Spleen (tissue), 11 donors: ENCODE measurements at regions not wholly inside any gene's neighbourhood (a gene's known extent, or its start where the extent isn't known, plus 50 kb on each side); places are given as distances from the start of the nearest gene placed in this dataset.

Experiments used
- DNase-seq: peaks from one replicate; pipeline ENCODE4 v3.0.0-alpha.2; 2020
- H3K27ac ChIP-seq, 8 donors: fragments of 200-600 bp; sonication (generic) in 7 of 8; 1 replicate in 4 of 8; 2 replicates in 4 of 8; pipeline versions ENCODE4 v1.5.0 to v1.8.0; 2016 to 2021; ENCODE audit warnings: inconsistent platforms in 4 of 8, mild to moderate bottlenecking in 4 of 8, moderate library complexity in 1 of 8
- H3K27me3 ChIP-seq, 7 donors: fragments of 200-600 bp; sonication (generic) in 6 of 7; replicated peaks in 1 of 7; 1 replicate in 4 of 7; 2 replicates in 3 of 7; pipeline versions ENCODE4 v1.5.0 to v1.8.0; 2016 to 2021; ENCODE audit warnings: inconsistent platforms in 3 of 7, mild to moderate bottlenecking in 1 of 7
- H3K36me3 ChIP-seq, 6 donors: fragments of 200-600 bp; sonication (generic) in 5 of 6; 1 replicate in 4 of 6; 2 replicates in 2 of 6; pipeline versions ENCODE4 v1.5.0 to v1.8.0; 2016 to 2021; ENCODE audit warnings: inconsistent platforms in 2 of 6
- H3K4me1 ChIP-seq, 6 donors: fragments of 200-600 bp; sonication (generic) in 5 of 6; 1 replicate in 3 of 6; 2 replicates in 3 of 6; pipeline versions ENCODE4 v1.5.0 to v1.8.0; 2016 to 2021; ENCODE audit warnings: inconsistent platforms in 3 of 6
- H3K4me3 ChIP-seq, 8 donors: fragments of 200-600 bp; sonication (generic) in 7 of 8; 1 replicate in 4 of 8; 2 replicates in 4 of 8; pipeline versions ENCODE4 v1.5.0 to v1.8.0; 2016 to 2021; ENCODE audit warnings: inconsistent platforms in 4 of 8, mild to moderate bottlenecking in 4 of 8, moderate library complexity in 2 of 8
- H3K9me3 ChIP-seq, 8 donors: fragments of 200-600 bp; sonication (generic) in 7 of 8; 1 replicate in 4 of 8; 2 replicates in 4 of 8; pipeline versions ENCODE4 v1.5.0 to v1.8.0; 2016 to 2021; ENCODE audit warnings: inconsistent platforms in 4 of 8
- POLR2A ChIP-seq, 3 donors: fragments of 450-650 bp; IDR thresholded peaks; one replicate each; pipeline ENCODE4 v1.5.1; 2017; ENCODE audit warnings: antibody characterized with exemption in 3 of 3, mild to moderate bottlenecking in 1 of 3
- POLR2AphosphoS5 ChIP-seq, 3 donors: sonication (generic); formaldehyde crosslinking; IDR thresholded peaks; one replicate each; pipeline ENCODE4 v1.5.1; 2017; ENCODE audit warnings: antibody characterized with exemption in 3 of 3
- WGBS, 5 donors: extraction: QIAGEN DNeasy Blood & Tissue Kit in 3 of 5; methylation state at CpG; one replicate each; pipeline versions ENCODE4 v1.1.5 to v1.1.7; 2013 to 2018; 5-methylcytosine and 5-hydroxymethylcytosine counted together
- intact Hi-C: fragments of 100-400 bp; cut with DNase I; formaldehyde crosslinking; loops from one replicate; pipeline ENCODE4 v1.15.0; 2023; ENCODE audit warnings: low total_unique reads
- TF ChIP-seq, protein P1 (sequence below), 11 experiments: fragments of 200-600 bp in 7 of 11; fragments of 450-650 bp in 4 of 11; sonication (generic) in 4 of 11; IDR thresholded peaks in 8 of 11; conservative IDR thresholded peaks in 3 of 11; 1 replicate in 7 of 11; 2 replicates in 4 of 11; pipeline versions ENCODE4 v1.4.0 to v1.8.0; 2016 to 2021; ENCODE audit warnings: antibody characterized with exemption in 11 of 11, inconsistent platforms in 4 of 11, mild to moderate bottlenecking in 1 of 11
- donor health status: healthy with polysubstance abuse.
- donor health status: DM: no; HTN: no; CAD: no; lungs with moderate emphysema.
- donor health status: DM: no; HTN: no; CAD: no.
- donor health status: Bipolar disorder and iron deficiency.
- donor health status: healthy.
- donor health status: DM: no; HTN: no; CAD: no.
- donor health status: DM: yes; HTN: yes; CAD: no.

DNA sequence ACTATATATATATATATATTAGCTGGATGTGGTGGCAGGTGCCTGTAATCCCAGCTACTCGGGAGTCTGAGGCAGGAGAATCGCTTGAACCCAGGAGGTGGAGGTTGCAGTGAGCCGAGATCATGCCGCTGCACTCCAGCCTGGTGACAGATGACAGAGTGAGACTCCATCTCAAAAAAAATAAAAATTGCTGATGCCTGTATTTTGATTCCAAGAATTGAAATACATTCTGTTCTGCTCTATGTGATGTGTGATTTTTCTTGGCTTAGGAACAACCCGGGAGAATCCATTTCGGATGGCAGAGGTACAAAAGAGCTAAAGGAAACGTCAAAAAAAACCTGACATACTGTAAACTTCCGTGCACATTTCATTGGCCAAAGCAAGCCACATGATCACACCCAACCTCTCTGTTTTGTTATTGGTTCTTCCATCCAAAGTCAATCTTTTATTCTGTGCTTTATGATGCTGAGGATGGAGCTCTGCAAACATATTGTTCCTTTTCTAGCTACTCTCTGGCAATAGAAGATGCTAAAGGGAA lies 478.1 kb upstream of the MAP2 start:
- intact Hi-C loops = no loop called here
- H3K36me3 ChIP-seq = no peaks in the 10 kb centered on the region
- H3K4me3 ChIP-seq = no peak overlapping the region
- TF ChIP-seq, protein P1, sequence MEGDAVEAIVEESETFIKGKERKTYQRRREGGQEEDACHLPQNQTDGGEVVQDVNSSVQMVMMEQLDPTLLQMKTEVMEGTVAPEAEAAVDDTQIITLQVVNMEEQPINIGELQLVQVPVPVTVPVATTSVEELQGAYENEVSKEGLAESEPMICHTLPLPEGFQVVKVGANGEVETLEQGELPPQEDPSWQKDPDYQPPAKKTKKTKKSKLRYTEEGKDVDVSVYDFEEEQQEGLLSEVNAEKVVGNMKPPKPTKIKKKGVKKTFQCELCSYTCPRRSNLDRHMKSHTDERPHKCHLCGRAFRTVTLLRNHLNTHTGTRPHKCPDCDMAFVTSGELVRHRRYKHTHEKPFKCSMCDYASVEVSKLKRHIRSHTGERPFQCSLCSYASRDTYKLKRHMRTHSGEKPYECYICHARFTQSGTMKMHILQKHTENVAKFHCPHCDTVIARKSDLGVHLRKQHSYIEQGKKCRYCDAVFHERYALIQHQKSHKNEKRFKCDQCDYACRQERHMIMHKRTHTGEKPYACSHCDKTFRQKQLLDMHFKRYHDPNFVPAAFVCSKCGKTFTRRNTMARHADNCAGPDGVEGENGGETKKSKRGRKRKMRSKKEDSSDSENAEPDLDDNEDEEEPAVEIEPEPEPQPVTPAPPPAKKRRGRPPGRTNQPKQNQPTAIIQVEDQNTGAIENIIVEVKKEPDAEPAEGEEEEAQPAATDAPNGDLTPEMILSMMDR (IDR thresholded peaks at IDR 0.05 in 8 of 11, conservative IDR thresholded peaks at IDR 0.05 in 3 of 11) = no peak
- TF ChIP-seq POLR2AphosphoS5 (IDR thresholded peaks at IDR 0.05) (no peak), POLR2A (IDR thresholded peaks at IDR 0.05) (no peak)
- H3K27me3 ChIP-seq = no peaks in the 10 kb centered on the region
- no peak overlapping the region for H3K27ac ChIP-seq
- no peaks in the 10 kb centered on the region for H3K9me3 ChIP-seq
- no peak for DNase-seq
- H3K4me1 ChIP-seq = no peaks in the 10 kb centered on the region
- 69 to 76% (median 74%) methylated on average over 8 of the region's 8 CpGs for WGBS, 5 donors

DNA sequence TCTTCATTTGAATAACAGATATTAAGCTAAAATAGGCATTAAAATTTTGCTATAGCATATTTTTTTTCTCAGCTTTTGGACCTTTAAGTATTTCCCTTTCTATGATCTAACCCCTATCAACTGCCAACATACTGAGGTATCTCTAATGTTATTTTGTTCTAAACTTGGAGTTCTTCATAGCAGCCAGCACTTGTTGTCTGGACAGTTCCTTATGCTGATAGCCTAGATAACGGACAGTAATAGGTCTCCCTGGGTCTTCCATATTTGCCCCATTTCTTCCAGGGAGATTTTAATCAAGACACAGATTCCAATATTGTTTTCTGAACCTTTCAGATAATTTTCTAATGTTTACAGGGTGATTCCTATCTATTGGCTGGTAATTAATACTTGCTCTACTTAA lies 475.8 kb upstream of the MAP2 start:
- H3K4me1 ChIP-seq = no peaks in the 10 kb centered on the region
- no peak overlapping the region for H3K4me3 ChIP-seq
- H3K36me3 ChIP-seq = no peaks in the 10 kb centered on the region
- no peak overlapping the region for H3K27ac ChIP-seq
- peaks cover 0 to 2% (median 0%) of the 10 kb centered on the region in 8 donors for H3K9me3 ChIP-seq
- TF ChIP-seq POLR2A (IDR thresholded peaks at IDR 0.05) = no peak
- TF ChIP-seq, protein P1 (IDR thresholded peaks at IDR 0.05 in 8 of 11, conservative IDR thresholded peaks at IDR 0.05 in 3 of 11) = no peak
- no peak for TF ChIP-seq POLR2AphosphoS5 (IDR thresholded peaks at IDR 0.05)
- no peak for DNase-seq
- WGBS, 5 donors = 56 to 68% (median 61%) methylated on average over 1 of the region's 1 CpG
- intact Hi-C loops = no loop called here
- H3K27me3 ChIP-seq = no peaks in the 10 kb centered on the region

DNA sequence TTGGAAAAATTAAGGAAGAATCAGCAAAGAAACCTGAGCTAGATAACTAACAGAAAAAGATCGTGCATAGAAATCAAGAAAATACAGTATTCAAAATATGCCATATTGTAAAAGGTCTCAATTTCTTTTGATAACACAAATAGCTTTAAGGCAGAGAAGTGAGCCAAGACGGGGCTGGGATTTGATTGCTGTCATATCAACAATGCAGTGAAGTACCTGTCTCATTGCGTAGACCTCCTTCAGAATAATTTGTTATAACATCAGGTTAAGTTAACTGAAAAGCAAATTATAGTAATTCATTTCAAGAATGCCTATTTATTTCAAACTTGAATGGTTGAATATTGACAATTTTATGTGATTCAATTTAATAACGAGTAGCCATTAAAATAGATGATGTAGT lies 453.8 kb upstream of the MAP2 start:
- WGBS, 5 donors = 70 to 91% (median 75%) methylated on average over 4 of the region's 4 CpGs
- intact Hi-C loops = no loop called here
- no peak for DNase-seq
- Histone ChIP-seq H3K27me3 (no peaks in the 10 kb centered on the region), H3K9me3 (peaks cover 0 to 25% (median 23%) of the 10 kb centered on the region in 8 donors), H3K4me3 (no peak overlapping the region), H3K36me3 (no peaks in the 10 kb centered on the region), H3K27ac (no peak overlapping the region), H3K4me1 (no peaks in the 10 kb centered on the region)
- TF ChIP-seq POLR2AphosphoS5 (IDR thresholded peaks at IDR 0.05) (no peak), POLR2A (IDR thresholded peaks at IDR 0.05) (no peak)
- TF ChIP-seq, protein P1 (IDR thresholded peaks at IDR 0.05 in 8 of 11, conservative IDR thresholded peaks at IDR 0.05 in 3 of 11) = no peak

DNA sequence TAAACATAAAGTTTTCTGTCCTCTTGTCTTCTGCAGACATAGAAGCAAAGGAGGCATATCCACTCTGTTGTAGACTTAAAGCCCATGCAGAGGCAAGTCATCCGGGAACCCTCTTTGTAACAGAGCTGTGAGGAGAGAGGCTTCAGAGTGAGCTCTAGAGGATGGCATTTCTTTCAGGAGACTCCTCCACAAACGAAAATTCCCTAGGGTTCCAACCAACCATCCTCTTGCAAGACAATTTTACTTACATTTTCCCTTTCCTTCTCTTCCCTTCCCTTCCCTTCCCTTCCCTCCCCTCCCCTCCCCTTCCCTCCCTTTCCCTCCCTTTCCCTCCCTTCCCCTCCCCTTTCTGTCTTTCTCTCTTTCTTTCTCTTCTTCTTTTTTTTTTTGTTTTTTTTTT lies 446.3 kb upstream of the MAP2 start:
- intact Hi-C loops = no loop called here
- WGBS, 5 donors = 60 to 68% (median 62%) methylated on average over 2 of the region's 2 CpGs
- TF ChIP-seq, protein P1 (IDR thresholded peaks at IDR 0.05 in 8 of 11, conservative IDR thresholded peaks at IDR 0.05 in 3 of 11) = no peak
- TF ChIP-seq POLR2AphosphoS5 (IDR thresholded peaks at IDR 0.05) = no peak
- no peak for TF ChIP-seq POLR2A (IDR thresholded peaks at IDR 0.05)
- H3K4me1 ChIP-seq = no peaks in the 10 kb centered on the region
- H3K27me3 ChIP-seq = no peaks in the 10 kb centered on the region
- DNase-seq = no peak
- H3K4me3 ChIP-seq = no peak overlapping the region
- H3K27ac ChIP-seq = no peak overlapping the region
- no peaks in the 10 kb centered on the region for H3K9me3 ChIP-seq
- no peaks in the 10 kb centered on the region for H3K36me3 ChIP-seq
